Smooth muscle cell (in vitro differentiated cells): ENCODE measurements at regions not wholly inside any gene's neighbourhood (a gene's known extent, or its start where the extent isn't known, plus 50 kb on each side); places are given as distances from the start of the nearest gene placed in this dataset.

ENCODE experiments used
- DNase-seq: peaks from one replicate; lab custom pipeline; 2025; ENCODE audit not compliant: unreplicated experiment; lab: John Stamatoyannopoulos, UW
- H2AFZ ChIP-seq: fragments of 200-600 bp; sonication (generic); 2 replicates; pipeline ENCODE4 v1.6.0; 2016; ENCODE audit warnings: antibody characterized with exemption, low read depth, mild to moderate bottlenecking
- H3F3A ChIP-seq: fragments of 200-600 bp; sonication (generic); 2 replicates; pipeline ENCODE4 v1.6.0; 2017; ENCODE audit warnings: antibody characterized with exemption, low read depth
- H3K27ac ChIP-seq: fragments of 200-600 bp; sonication (generic); 2 replicates; pipeline ENCODE4 v1.5.1; 2016; ENCODE audit warnings: low read depth, mild to moderate bottlenecking
- H3K27me3 ChIP-seq: fragments of 200-600 bp; sonication (generic); 2 replicates; pipeline ENCODE4 v1.6.1; 2016; ENCODE audit warnings: low read depth, mild to moderate bottlenecking
- H3K36me3 ChIP-seq: fragments of 200-600 bp; sonication (generic); 2 replicates; pipeline ENCODE4 v1.5.1; 2016; ENCODE audit warnings: low read depth
- H3K4me1 ChIP-seq: fragments of 200-600 bp; sonication (generic); 2 replicates; pipeline ENCODE4 v1.5.1; 2016; ENCODE audit warnings: low read depth
- H3K4me2 ChIP-seq: fragments of 200-600 bp; sonication (generic); 2 replicates; pipeline ENCODE4 v1.6.0; 2016; ENCODE audit warnings: mild to moderate bottlenecking
- H3K4me3 ChIP-seq: fragments of 200-600 bp; sonication (generic); 2 replicates; pipeline ENCODE4 v1.5.1; 2016; ENCODE audit warnings: mild to moderate bottlenecking
- H3K79me2 ChIP-seq: fragments of 200-600 bp; sonication (generic); 2 replicates; pipeline ENCODE4 v1.6.0; 2016; ENCODE audit warnings: low read depth, mild to moderate bottlenecking
- H3K9ac ChIP-seq: fragments of 200-600 bp; sonication (generic); 2 replicates; pipeline ENCODE4 v1.6.0; 2016; ENCODE audit warnings: low read depth
- H3K9me3 ChIP-seq: fragments of 200-600 bp; sonication (generic); replicated peaks from 2 replicates; pipeline ENCODE4 v1.5.1; 2016; ENCODE audit warnings: low read depth
- H4K20me1 ChIP-seq: fragments of 200-600 bp; sonication (generic); 2 replicates; pipeline ENCODE4 v1.6.0; 2016; ENCODE audit warnings: low read depth
- CTCF ChIP-seq: fragments of 200-600 bp; sonication (generic); IDR thresholded peaks from 2 replicates; pipeline ENCODE4 v1.5.1; 2017; ENCODE audit warnings: borderline replicate concordance, mild to moderate bottlenecking, antibody characterized with exemption; ENCODE audit not compliant: insufficient read depth, poor library complexity, severe bottlenecking
- WGBS: methylation state at CpG from one replicate; pipeline ENCODE4 v1.1.7; 2016; ENCODE audit warnings: low lambda C conversion rate; 5-methylcytosine and 5-hydroxymethylcytosine counted together

GRCh38 chr4:8735236-8736089, 136.2 kb downstream of the HMX1 start:
- no peaks in the 10 kb centered on the region for H3K27me3 ChIP-seq
- no peaks in the 10 kb centered on the region for H3K79me2 ChIP-seq
- no peak for DNase-seq
- no peak overlapping the region for H2AFZ ChIP-seq
- no peak for TF ChIP-seq CTCF
- no peak overlapping the region for H3K27ac ChIP-seq
- H3K4me3 ChIP-seq, result no peak overlapping the region
- 85% methylated on average over 14 of the region's 14 CpGs for WGBS
- no peak overlapping the region for H3K4me2 ChIP-seq
- H3F3A ChIP-seq, result no peaks in the 10 kb centered on the region
- no peaks in the 10 kb centered on the region for H3K36me3 ChIP-seq
- H3K9me3 ChIP-seq, result no peaks in the 10 kb centered on the region
- no peak overlapping the region for H3K9ac ChIP-seq
- H3K4me1 ChIP-seq, result peaks cover 8% of the 10 kb centered on the region
- no peaks in the 10 kb centered on the region for H4K20me1 ChIP-seq

- H4K20me1 ChIP-seq, result no peaks in the 10 kb centered on the region
- no peaks in the 10 kb centered on the region for H3K9me3 ChIP-seq
- no peaks in the 10 kb centered on the region for H3K79me2 ChIP-seq
- no peak for DNase-seq
- H3K4me2 ChIP-seq, result no peak overlapping the region
- no peak for TF ChIP-seq CTCF
- H3K36me3 ChIP-seq, result no peaks in the 10 kb centered on the region
- 90% methylated on average over 5 of the region's 5 CpGs for WGBS
- no peak overlapping the region for H3K9ac ChIP-seq
- H3K4me3 ChIP-seq, result no peak overlapping the region
- H3F3A ChIP-seq, result no peaks in the 10 kb centered on the region
- no peak overlapping the region for H2AFZ ChIP-seq
- no peaks in the 10 kb centered on the region for H3K27me3 ChIP-seq
- H3K4me1 ChIP-seq, result no peaks in the 10 kb centered on the region
- H3K27ac ChIP-seq, result no peak overlapping the region
Observed at GRCh38 chr4:8732681-8733243, 138.9 kb downstream of the HMX1 start.

- Histone ChIP-seq H3K36me3 (no peaks in the 10 kb centered on the region), H3F3A (no peaks in the 10 kb centered on the region), H3K27ac (no peak overlapping the region), H3K9ac (no peak overlapping the region), H4K20me1 (no peaks in the 10 kb centered on the region), H3K4me3 (no peak overlapping the region), H3K4me1 (no peaks in the 10 kb centered on the region), H2AFZ (no peak overlapping the region), H3K27me3 (no peaks in the 10 kb centered on the region), H3K9me3 (no peaks in the 10 kb centered on the region), H3K4me2 (no peak overlapping the region), H3K79me2 (no peaks in the 10 kb centered on the region)
- no peak for DNase-seq
- TF ChIP-seq CTCF, result no peak
- 77% methylated on average over 10 of the region's 10 CpGs for WGBS
Observed at GRCh38 chr4:8732092-8732491, 139.5 kb downstream of the CPZ start.
